ENCODE measurements at regions not wholly inside any gene's neighbourhood (a gene's known extent, or its start where the extent isn't known, plus 50 kb on each side); places are given as distances from the start of the nearest gene placed in this dataset.
A peak's percentile ranks its signal among the peaks of the same experiment; 100 is the strongest.
"Not testable (repeated sequence)": the region's sequence is repeated elsewhere in the genome, so short reads cannot be mapped to it uniquely, and the experiment has no call there.

DNA sequence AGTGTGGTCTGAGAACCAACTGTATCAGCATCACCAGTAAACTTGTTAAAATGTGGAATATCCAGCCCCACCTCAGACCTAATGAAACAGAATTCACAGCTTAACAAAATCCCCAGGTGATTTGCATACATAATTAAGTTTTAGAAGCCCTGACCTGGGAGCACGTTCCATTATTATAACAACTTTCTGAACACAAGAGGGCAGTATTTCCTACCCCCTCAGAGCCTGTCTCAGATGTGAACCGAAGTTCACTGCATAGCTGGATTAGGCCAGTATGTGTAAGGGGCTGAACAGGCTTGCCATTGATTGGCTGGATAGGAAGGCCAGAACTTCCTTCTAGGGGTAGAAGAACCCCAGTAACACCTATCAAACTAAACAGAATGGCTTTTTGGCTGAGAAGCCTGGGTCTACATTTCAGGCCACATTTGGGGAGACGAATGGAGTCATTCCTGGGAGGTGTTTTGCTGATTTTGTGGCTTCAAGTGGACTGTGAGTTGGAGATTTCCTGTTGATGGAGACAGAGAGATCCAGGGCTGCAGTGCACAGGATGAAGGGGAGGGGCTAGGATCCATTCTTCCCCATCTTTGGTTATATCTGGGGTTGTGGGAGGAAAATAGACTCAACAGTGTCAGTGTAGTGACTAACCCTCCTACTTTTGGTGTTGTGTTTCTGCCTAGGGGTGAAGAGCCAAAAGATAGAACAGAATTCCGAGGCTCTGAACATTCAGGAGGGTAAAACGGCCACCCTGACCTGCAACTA lies 94.7 kb upstream of the OR4E1 start:
- ChIA-PET CTCF (interaction anchor here (0.8 to 3.0 kb wide), 18 partner anchors 9 to 210 kb away, joined by 3 to 20 read pairs (median 4); no protein-coding TSS in a partner anchor), POLR2A (interaction anchor here (0.6 kb wide), 1 partner anchor 34 kb away, joined by 3 read pairs; no protein-coding TSS in a partner anchor)
- ATAC-seq = peak; percentile 96

DNA sequence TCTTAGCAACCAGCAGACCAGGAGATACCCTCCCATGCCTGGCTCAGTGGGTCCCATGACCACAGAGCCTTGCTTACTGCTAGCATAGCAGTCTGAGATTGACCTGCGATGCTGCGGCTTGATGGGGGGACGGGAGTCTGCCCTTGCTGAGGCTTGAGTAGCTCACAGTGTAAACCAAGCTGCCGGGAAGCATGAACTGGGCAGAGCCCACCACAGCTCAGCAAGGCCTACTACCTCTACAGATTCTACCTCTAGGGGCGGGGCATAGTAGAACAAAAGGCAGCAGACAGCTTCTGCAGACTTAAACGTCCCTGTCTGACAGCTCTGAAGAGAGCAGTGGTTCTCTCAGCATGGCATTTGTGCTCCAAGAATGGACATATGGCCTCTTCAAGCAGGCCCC lies 86.7 kb upstream of the OR4E1 start:
- H3K4me1 ChIP-seq (ENCODE audit: control insufficient read depth in 1 of 2, insufficient read depth in 2 of 2, low read length in 2 of 2); intact Hi-C loops (cut with micrococcal nuclease); H3K9me3 ChIP-seq (ENCODE audit: control insufficient read depth in 1 of 2, insufficient read depth in 1 of 2, low read depth in 1 of 2, low read length in 2 of 2); H4K20me1 ChIP-seq (ENCODE audit: insufficient read depth); POLR2A ChIA-PET; H2AFZ ChIP-seq (ENCODE audit: low read depth, low read length, poor library complexity, severe bottlenecking); H3K27me3 ChIP-seq (ENCODE audit: insufficient read depth, low read length); CTCF ChIA-PET; DNase-seq (ENCODE audit: low read depth, low spot score); RAD21 ChIA-PET (ENCODE audit: low non-redundant PET in 1 of 2, low total read pairs in 2 of 2, uncharacterized antibody in 2 of 2, unreplicated experiment in 2 of 2); H3K9ac ChIP-seq (ENCODE audit: low read length); H3K79me2 ChIP-seq (ENCODE audit: insufficient read depth, low read length); H3K4me2 ChIP-seq (ENCODE audit: low read length); BruUV-seq (replicated peaks); H3K4me3 ChIP-seq (replicated peaks in 1 of 2; ENCODE audit: low read depth in 1 of 2, low read length in 2 of 2); ATAC-seq; H3K27ac ChIP-seq (ENCODE audit: low read depth, low read length); H3K9me2 ChIP-seq (ENCODE audit: insufficient read depth); H3K36me3 ChIP-seq (ENCODE audit: control insufficient read depth in 1 of 2, insufficient read depth in 2 of 2, low read length in 2 of 2): not testable (repeated sequence)

More for the DNA sequence above, 94.7 kb upstream of the OR4E1 start:
- Histone ChIP-seq H2AFZ (ENCODE audit: low read depth, low read length, poor library complexity, severe bottlenecking) (peak overlapping the region; percentile 17), H3K27ac (ENCODE audit: low read depth, low read length) (no peak overlapping the region), H3K27me3 (ENCODE audit: insufficient read depth, low read length) (no peaks in the 10 kb centered on the region), H4K20me1 (ENCODE audit: insufficient read depth) (no peaks in the 10 kb centered on the region), H3K4me2 (ENCODE audit: low read length) (no peak overlapping the region), H3K9me3 (ENCODE audit: control insufficient read depth in 1 of 2, insufficient read depth in 1 of 2, low read depth in 1 of 2, low read length in 2 of 2) (no peaks in the 10 kb centered on the region), H3K79me2 (ENCODE audit: insufficient read depth, low read length) (no peaks in the 10 kb centered on the region), H3K9me2 (ENCODE audit: insufficient read depth) (no peaks in the 10 kb centered on the region), H3K4me3 (replicated peaks in 1 of 2; ENCODE audit: low read depth in 1 of 2, low read length in 2 of 2) (no peak overlapping the region), H3K9ac (ENCODE audit: low read length) (no peak overlapping the region), H3K36me3 (ENCODE audit: control insufficient read depth in 1 of 2, insufficient read depth in 2 of 2, low read length in 2 of 2) (no peaks in the 10 kb centered on the region), H3K4me1 (ENCODE audit: control insufficient read depth in 1 of 2, insufficient read depth in 2 of 2, low read length in 2 of 2) (peaks cover 0 to 6% of the 10 kb centered on the region in 2 experiments; a peak in 1 of 4 replicates)
- peak; percentile 32 for DNase-seq (ENCODE audit: low read depth, low spot score)
- RAD21 ChIA-PET (ENCODE audit: low non-redundant PET in 1 of 2, low total read pairs in 2 of 2, uncharacterized antibody in 2 of 2, unreplicated experiment in 2 of 2) = no interaction called here
- no TSS peak for BruUV-seq (replicated peaks)
- intact Hi-C loops (cut with micrococcal nuclease) = loop anchor here (1.0 kb wide), 1 partner anchor 34 kb away; no protein-coding TSS in a partner anchor
- TF ChIP-seq POLR2A (IDR thresholded peaks at IDR 0.05; ENCODE audit: borderline replicate concordance, extremely low read depth, insufficient read depth, insufficient read length) = no peak
- no peak for TF ChIP-seq CBX3 (IDR thresholded peaks at IDR 0.05; ENCODE audit: low read depth)
- TF ChIP-seq SIN3A (IDR thresholded peaks at IDR 0.05; ENCODE audit: low read depth) = no peak
- peak; percentile 26; the same call in 1 of the 2 replicates for TF ChIP-seq RAD21 (IDR thresholded peaks at IDR 0.05; ENCODE audit: low read depth)
- TF ChIP-seq, protein P1, sequence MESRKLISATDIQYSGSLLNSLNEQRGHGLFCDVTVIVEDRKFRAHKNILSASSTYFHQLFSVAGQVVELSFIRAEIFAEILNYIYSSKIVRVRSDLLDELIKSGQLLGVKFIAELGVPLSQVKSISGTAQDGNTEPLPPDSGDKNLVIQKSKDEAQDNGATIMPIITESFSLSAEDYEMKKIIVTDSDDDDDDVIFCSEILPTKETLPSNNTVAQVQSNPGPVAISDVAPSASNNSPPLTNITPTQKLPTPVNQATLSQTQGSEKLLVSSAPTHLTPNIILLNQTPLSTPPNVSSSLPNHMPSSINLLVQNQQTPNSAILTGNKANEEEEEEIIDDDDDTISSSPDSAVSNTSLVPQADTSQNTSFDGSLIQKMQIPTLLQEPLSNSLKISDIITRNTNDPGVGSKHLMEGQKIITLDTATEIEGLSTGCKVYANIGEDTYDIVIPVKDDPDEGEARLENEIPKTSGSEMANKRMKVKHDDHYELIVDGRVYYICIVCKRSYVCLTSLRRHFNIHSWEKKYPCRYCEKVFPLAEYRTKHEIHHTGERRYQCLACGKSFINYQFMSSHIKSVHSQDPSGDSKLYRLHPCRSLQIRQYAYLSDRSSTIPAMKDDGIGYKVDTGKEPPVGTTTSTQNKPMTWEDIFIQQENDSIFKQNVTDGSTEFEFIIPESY (IDR thresholded peaks at IDR 0.05; ENCODE audit: extremely low read depth, insufficient replicate concordance, low read length) = no peak
- no peak for TF ChIP-seq SRF (IDR thresholded peaks at IDR 0.05; ENCODE audit: low read depth)
- TF ChIP-seq YY1 (IDR thresholded peaks at IDR 0.05; ENCODE audit: extremely low read depth, insufficient replicate concordance, low read depth, low read length) = no peak
- TF ChIP-seq, protein P2, sequence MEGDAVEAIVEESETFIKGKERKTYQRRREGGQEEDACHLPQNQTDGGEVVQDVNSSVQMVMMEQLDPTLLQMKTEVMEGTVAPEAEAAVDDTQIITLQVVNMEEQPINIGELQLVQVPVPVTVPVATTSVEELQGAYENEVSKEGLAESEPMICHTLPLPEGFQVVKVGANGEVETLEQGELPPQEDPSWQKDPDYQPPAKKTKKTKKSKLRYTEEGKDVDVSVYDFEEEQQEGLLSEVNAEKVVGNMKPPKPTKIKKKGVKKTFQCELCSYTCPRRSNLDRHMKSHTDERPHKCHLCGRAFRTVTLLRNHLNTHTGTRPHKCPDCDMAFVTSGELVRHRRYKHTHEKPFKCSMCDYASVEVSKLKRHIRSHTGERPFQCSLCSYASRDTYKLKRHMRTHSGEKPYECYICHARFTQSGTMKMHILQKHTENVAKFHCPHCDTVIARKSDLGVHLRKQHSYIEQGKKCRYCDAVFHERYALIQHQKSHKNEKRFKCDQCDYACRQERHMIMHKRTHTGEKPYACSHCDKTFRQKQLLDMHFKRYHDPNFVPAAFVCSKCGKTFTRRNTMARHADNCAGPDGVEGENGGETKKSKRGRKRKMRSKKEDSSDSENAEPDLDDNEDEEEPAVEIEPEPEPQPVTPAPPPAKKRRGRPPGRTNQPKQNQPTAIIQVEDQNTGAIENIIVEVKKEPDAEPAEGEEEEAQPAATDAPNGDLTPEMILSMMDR (IDR thresholded peaks at IDR 0.05 in 2 of 3, conservative IDR thresholded peaks at IDR 0.05 in 1 of 3; ENCODE audit: borderline replicate concordance in 1 of 3, insufficient read depth in 1 of 3, low read depth in 2 of 3, low read length in 2 of 3) = peak; percentile 21 to 68 (median 55); a peak in 5 of 6 replicates
